Heart left ventricle (tissue), 13 donors: ENCODE measurements at regions not wholly inside any gene's neighbourhood (a gene's known extent, or its start where the extent isn't known, plus 50 kb on each side); places are given as distances from the start of the nearest gene placed in this dataset.

Source experiments
- POLR2A ChIP-seq, 2 donors: fragments of 450-650 bp; IDR thresholded peaks; one replicate each; pipeline ENCODE4 v1.6.1; 2017; ENCODE audit warnings: antibody characterized with exemption in 2 of 2, mild to moderate bottlenecking in 2 of 2, moderate library complexity in 2 of 2
- TF ChIP-seq, protein P1 (sequence below), 12 donors: fragments of 200-600 bp; sonication (generic) in 4 of 12; IDR thresholded peaks; one replicate each; pipeline versions ENCODE4 v1.5.0 to v1.8.0; 2018 to 2022; ENCODE audit warnings: antibody characterized with exemption in 12 of 12, mild to moderate bottlenecking in 5 of 12
- donor health status: ischemic (EF 13 %, LVEDD 7.1; RV severe dilation, severe dysfunction).
- donor health status: DM: no; HTN: yes; CAD: no.
- donor health status: DM: no; HTN: no; CAD: no.
- donor health status: ischemic (EF 25% LVEDD 6.9; RV normal size, moderate dysfunction).
- donor health status: ischemic (EF 25% LVEDD 5.7; RV mildly dilated, moderate dysfunction).
- donor health status: ischemic (EF 35%, LVEDD 5.7; RV mildly dilated, moderate dysfunction).
- donor health status: nonischemic (EF 11% LVEDD 7.7; RV severe dilation, severe dysfunction).
- donor health status: DM: yes; HTN: yes; CAD: no.
- donor health status: PGD.
- donor health status: ischemic (EF 29% LVEDD 5.4; RV normal size, mild dysfunction).
- donor health status: nonischemic (EF 23%, LVEDD 6.1; RV moderate dilation, normal function).

DNA sequence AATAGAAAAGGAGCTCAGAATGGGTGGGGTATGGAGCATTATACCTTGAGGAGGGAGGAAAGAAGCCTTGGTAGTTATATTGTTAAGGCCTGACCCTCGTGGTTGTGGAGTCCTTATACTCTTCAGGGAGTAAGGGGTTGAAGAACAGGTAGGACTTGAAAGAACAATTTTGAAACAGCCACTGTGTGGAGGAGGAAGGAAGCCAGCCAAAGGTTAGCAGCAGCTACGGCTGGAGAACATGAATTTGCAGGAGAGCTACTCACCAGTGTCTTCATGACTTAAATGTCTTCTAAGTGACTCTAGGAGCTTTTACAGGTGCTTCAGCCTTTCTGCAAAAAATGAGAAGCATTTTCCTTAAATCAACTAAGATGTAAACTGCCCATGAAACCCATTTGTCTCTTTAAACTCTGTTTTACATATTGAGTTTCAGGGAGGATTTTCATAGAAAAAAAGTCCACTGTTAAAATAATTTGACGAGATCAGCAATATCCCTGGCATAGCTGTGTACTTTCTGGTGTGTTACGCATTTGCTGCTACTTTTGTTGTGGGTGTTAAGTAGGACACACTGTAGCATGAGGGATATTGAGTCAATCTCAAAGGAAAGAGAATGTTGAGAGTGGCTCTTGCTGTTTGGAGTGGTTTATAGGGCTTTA is 110.6 kb upstream of the ELL2 start:
- TF ChIP-seq POLR2A (IDR thresholded peaks at IDR 0.05) = no peak
- TF ChIP-seq, protein P1, sequence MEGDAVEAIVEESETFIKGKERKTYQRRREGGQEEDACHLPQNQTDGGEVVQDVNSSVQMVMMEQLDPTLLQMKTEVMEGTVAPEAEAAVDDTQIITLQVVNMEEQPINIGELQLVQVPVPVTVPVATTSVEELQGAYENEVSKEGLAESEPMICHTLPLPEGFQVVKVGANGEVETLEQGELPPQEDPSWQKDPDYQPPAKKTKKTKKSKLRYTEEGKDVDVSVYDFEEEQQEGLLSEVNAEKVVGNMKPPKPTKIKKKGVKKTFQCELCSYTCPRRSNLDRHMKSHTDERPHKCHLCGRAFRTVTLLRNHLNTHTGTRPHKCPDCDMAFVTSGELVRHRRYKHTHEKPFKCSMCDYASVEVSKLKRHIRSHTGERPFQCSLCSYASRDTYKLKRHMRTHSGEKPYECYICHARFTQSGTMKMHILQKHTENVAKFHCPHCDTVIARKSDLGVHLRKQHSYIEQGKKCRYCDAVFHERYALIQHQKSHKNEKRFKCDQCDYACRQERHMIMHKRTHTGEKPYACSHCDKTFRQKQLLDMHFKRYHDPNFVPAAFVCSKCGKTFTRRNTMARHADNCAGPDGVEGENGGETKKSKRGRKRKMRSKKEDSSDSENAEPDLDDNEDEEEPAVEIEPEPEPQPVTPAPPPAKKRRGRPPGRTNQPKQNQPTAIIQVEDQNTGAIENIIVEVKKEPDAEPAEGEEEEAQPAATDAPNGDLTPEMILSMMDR (IDR thresholded peaks at IDR 0.05) = no peak
